Kidney (tissue), 13 donors: ENCODE measurements at regions not wholly inside any gene's neighbourhood (a gene's known extent, or its start where the extent isn't known, plus 50 kb on each side); places are given as distances from the start of the nearest gene placed in this dataset.

Experiments used
- DNase-seq, 5 donors: peaks; one replicate each; pipeline ENCODE4 v3.0.0-alpha.2; 2013 to 2020
- FAIRE-seq: peaks from 2 replicates; lab custom pipeline; 2012; peaks lifted over from hg19 to GRCh38; lab: Jason Lieb, UNC
- H3K27ac ChIP-seq, 2 donors: one replicate each; pipeline ENCODE4 v1.7.0; 2013; ENCODE audit warnings: low read depth in 2 of 2, low read length in 2 of 2, inconsistent platforms in 1 of 2
- H3K27me3 ChIP-seq: one replicate; pipeline ENCODE4 v1.7.1; 2013; ENCODE audit warnings: low read length, inconsistent platforms; ENCODE audit not compliant: control insufficient read depth, insufficient read depth
- H3K36me3 ChIP-seq, 3 donors: one replicate each; pipeline versions ENCODE4 v1.7.0 to v1.7.1; 2013; ENCODE audit warnings: low read length in 3 of 3, control low read depth in 1 of 3, inconsistent platforms in 1 of 3; ENCODE audit not compliant: insufficient read depth in 3 of 3, control insufficient read depth in 2 of 3
- H3K4me1 ChIP-seq, 3 donors: one replicate each; pipeline versions ENCODE4 v1.7.0 to v1.7.1; 2013; ENCODE audit warnings: low read length in 3 of 3, inconsistent platforms in 1 of 3, low read depth in 1 of 3; ENCODE audit not compliant: control insufficient read depth in 2 of 3, insufficient read depth in 2 of 3
- H3K4me3 ChIP-seq, 3 donors: one replicate each; pipeline versions ENCODE4 v1.7.0 to v1.8.1; 2013; ENCODE audit warnings: low read length in 3 of 3, control low read depth in 1 of 3, inconsistent platforms in 1 of 3
- H3K9ac ChIP-seq, 3 donors: one replicate each; pipeline versions ENCODE4 v1.7.0 to v1.7.1; 2013; ENCODE audit warnings: low read length in 3 of 3, control low read depth in 1 of 3, inconsistent platforms in 1 of 3
- H3K9me3 ChIP-seq, 3 donors: one replicate each; pipeline versions ENCODE4 v1.7.0 to v1.7.1; 2013; ENCODE audit warnings: low read length in 3 of 3, control low read depth in 1 of 3, inconsistent platforms in 1 of 3; ENCODE audit not compliant: control insufficient read depth in 2 of 3, insufficient read depth in 1 of 3
- intact Hi-C: fragments of 100-400 bp; cut with DNase I; formaldehyde crosslinking; loops from one replicate; pipeline ENCODE4 v1.11.1; 2022
- TF ChIP-seq, protein P1 (sequence below): IDR thresholded peaks from 3 replicates; pipeline ENCODE4 v1.5.1; 2012; ENCODE audit warnings: mild to moderate bottlenecking, moderate library complexity, borderline replicate concordance; ENCODE audit not compliant: insufficient read depth; ENCODE audit errors: extremely low read depth
- donor health status: control.
- donor health status: control.
- donor health status: control.
- donor health status: control.
- donor health status: control.
- donor health status: DM: yes; HTN: yes; CAD: no.
- donor health status: Normal renal cell carcinoma (clear cell type).

- intact Hi-C loops = no loop called here
- TF ChIP-seq, protein P1, sequence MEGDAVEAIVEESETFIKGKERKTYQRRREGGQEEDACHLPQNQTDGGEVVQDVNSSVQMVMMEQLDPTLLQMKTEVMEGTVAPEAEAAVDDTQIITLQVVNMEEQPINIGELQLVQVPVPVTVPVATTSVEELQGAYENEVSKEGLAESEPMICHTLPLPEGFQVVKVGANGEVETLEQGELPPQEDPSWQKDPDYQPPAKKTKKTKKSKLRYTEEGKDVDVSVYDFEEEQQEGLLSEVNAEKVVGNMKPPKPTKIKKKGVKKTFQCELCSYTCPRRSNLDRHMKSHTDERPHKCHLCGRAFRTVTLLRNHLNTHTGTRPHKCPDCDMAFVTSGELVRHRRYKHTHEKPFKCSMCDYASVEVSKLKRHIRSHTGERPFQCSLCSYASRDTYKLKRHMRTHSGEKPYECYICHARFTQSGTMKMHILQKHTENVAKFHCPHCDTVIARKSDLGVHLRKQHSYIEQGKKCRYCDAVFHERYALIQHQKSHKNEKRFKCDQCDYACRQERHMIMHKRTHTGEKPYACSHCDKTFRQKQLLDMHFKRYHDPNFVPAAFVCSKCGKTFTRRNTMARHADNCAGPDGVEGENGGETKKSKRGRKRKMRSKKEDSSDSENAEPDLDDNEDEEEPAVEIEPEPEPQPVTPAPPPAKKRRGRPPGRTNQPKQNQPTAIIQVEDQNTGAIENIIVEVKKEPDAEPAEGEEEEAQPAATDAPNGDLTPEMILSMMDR = no peak
- no peak for FAIRE-seq
Observed at GRCh38 chr11:13110145-13110544, 101.0 kb downstream of the RASSF10 start.

GRCh38 chr11:13110929-13111812 is 102.1 kb downstream of the RASSF10 start:
- no peak for FAIRE-seq

More at GRCh38 chr11:13110145-13110544, 101.0 kb downstream of the RASSF10 start:
- no peaks in the 10 kb centered on the region for H3K36me3 ChIP-seq
- H3K27ac ChIP-seq = no peak overlapping the region
- H3K27me3 ChIP-seq = no peaks in the 10 kb centered on the region
- H3K4me3 ChIP-seq = no peak overlapping the region
- H3K4me1 ChIP-seq = peaks cover 0 to 3% (median 0%) of the 10 kb centered on the region in 3 donors
- H3K9ac ChIP-seq = no peak overlapping the region
- no peaks in the 10 kb centered on the region for H3K9me3 ChIP-seq
- no peak for DNase-seq

DNA sequence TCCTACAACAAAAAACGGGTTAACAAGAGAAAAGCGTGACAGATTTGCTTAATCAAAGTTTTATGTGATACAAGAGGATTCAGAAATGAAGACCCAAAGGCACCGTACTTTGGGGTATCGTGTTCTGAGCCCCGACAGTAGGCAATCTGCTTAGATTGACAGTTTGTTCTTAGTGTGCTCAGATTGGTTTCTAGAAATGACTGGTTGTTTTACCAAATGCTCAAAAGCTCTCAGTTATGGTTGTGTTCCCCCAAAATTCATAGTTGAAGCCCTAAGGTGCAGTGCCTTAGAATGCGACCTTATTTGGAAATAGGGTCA is 102.7 kb downstream of the RASSF10 start:
- Histone ChIP-seq H3K4me1 (peaks cover 0 to 3% (median 0%) of the 10 kb centered on the region in 3 donors), H3K9ac (no peak overlapping the region), H3K27me3 (no peaks in the 10 kb centered on the region), H3K9me3 (no peaks in the 10 kb centered on the region), H3K4me3 (no peak overlapping the region), H3K27ac (no peak overlapping the region), H3K36me3 (no peaks in the 10 kb centered on the region)
- intact Hi-C loops = no loop called here
- DNase-seq (no peak), FAIRE-seq (no peak)
- TF ChIP-seq, protein P1 = no peak

More at GRCh38 chr11:13110929-13111812, 102.1 kb downstream of the RASSF10 start:
- H3K27ac ChIP-seq = no peak overlapping the region
- no peaks in the 10 kb centered on the region for H3K36me3 ChIP-seq
- no peaks in the 10 kb centered on the region for H3K9me3 ChIP-seq
- TF ChIP-seq, protein P1 = no peak
- no peak overlapping the region for H3K9ac ChIP-seq
- intact Hi-C loops = no loop called here
- no peak overlapping the region for H3K4me3 ChIP-seq
- H3K4me1 ChIP-seq = peaks cover 0 to 3% (median 0%) of the 10 kb centered on the region in 3 donors
- no peak for DNase-seq
- no peaks in the 10 kb centered on the region for H3K27me3 ChIP-seq
